Effector memory CD8-positive, alpha-beta T cell (primary cell): ENCODE measurements at regions not wholly inside any gene's neighbourhood (a gene's known extent, or its start where the extent isn't known, plus 50 kb on each side); places are given as distances from the start of the nearest gene placed in this dataset.
"Not testable (repeated sequence)": the region's sequence is repeated elsewhere in the genome, so short reads cannot be mapped to it uniquely, and the experiment has no call there.

Experiments used
- ATAC-seq: fragments of 150-1000 bp; cut with Tn5 transposase; replicated peaks from 2 replicates; pipeline ENCODE4 v1.10.0; 2021; ENCODE audit warnings: mild to moderate bottlenecking, moderate library complexity
- DNase-seq, 3 experiments: peaks; one replicate each; pipeline ENCODE4 v3.0.0; 2021
- H3K27ac Mint-ChIP-seq, 2 donors: one replicate each; pipeline ENCODE4 v1.8.0; 2022; ENCODE audit warnings: mild to moderate bottlenecking in 2 of 2, mixed read lengths in 2 of 2, moderate library complexity in 2 of 2
- H3K27me3 Mint-ChIP-seq, 2 donors: one replicate each; pipeline ENCODE4 v1.8.0; 2022; ENCODE audit warnings: mixed read lengths in 2 of 2
- H3K36me3 Mint-ChIP-seq: one replicate; pipeline ENCODE4 v1.8.0; 2022; ENCODE audit warnings: mild to moderate bottlenecking, moderate library complexity, mixed read lengths; ENCODE audit not compliant: insufficient read depth
- H3K4me1 Mint-ChIP-seq, 2 donors: one replicate each; pipeline ENCODE4 v1.8.0; 2022; ENCODE audit warnings: low read depth in 2 of 2, mixed read lengths in 2 of 2
- H3K4me3 Mint-ChIP-seq, 2 donors: one replicate each; pipeline ENCODE4 v1.8.0; 2022; ENCODE audit warnings: mild to moderate bottlenecking in 2 of 2, mixed read lengths in 2 of 2, moderate library complexity in 2 of 2
- H3K9me3 Mint-ChIP-seq, 2 donors: one replicate each; pipeline ENCODE4 v1.8.0; 2022; ENCODE audit warnings: mixed read lengths in 2 of 2

DNA sequence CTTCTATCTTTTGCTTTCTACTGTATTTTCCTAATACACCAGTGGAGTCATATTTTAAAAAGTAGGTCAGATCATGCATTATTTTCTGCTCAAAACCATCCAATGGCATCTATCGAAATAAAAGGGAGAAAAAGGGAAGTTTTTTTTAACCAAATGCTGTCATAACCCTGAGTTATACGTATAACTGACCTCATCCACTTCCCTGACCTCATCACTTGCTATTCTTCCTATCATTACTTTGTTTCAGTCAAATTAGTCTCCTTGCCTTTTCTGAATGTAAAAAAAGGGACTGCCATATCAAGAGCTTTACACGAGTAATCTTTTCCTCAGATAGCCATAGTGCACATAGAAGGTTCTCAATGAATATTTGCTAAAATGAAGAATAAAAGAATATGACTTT, 1383.6 kb downstream of the ZPLD1 start:
- H3K27ac Mint-ChIP-seq: no peak overlapping the region
- no peaks in the 10 kb centered on the region for H3K4me1 Mint-ChIP-seq
- DNase-seq (no peak), ATAC-seq (no peak)
- H3K27me3 Mint-ChIP-seq: no peaks in the 10 kb centered on the region
- H3K4me3 Mint-ChIP-seq: no peak overlapping the region
- peaks cover 0 to 2% of the 10 kb centered on the region in 2 donors for H3K9me3 Mint-ChIP-seq
- H3K36me3 Mint-ChIP-seq: no peaks in the 10 kb centered on the region

DNA sequence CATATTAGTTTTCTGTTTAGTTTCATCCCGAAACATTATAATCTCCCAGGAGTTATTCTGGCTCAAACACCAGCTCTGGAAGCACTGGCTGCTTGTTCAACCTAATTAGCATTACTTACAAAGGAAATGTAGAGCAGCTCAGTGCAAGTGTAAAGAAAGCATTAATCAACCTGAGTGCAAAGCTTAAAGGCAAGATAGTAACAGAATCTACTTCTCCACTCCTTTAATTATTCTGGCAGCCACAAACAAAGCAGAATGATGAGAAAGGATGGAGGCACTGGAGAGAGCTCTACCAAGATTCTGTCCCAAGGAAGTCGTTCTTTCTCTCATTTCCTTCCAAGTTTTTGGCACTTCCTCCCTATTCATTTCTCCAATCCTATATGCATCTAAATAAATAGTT, 1384.0 kb downstream of the ZPLD1 start:
- Mint-ChIP-seq H3K36me3 (no peaks in the 10 kb centered on the region), H3K9me3 (peaks cover 0 to 2% of the 10 kb centered on the region in 2 donors), H3K4me1 (no peaks in the 10 kb centered on the region), H3K4me3 (no peak overlapping the region), H3K27me3 (no peaks in the 10 kb centered on the region), H3K27ac (no peak overlapping the region)
- ATAC-seq (no peak), DNase-seq (no peak)

DNA sequence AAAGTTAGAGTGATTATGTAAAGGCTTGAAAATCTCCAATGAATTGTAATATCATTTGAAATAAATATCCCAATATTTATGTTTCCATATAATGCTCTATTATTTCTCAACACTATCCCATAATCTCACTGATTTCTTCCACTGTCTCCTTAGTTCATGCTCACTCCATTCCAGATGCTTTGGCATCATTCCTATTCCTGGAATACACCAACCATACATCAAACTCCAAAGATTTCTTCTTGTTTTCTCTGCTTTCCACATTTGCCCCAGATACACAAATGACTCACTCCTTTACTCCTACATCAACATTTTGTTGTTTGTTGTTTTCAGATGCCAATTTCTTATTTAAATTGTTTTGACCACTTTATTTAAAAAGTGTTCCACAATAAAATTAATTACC, 1390.8 kb downstream of the ZPLD1 start:
- DNase-seq: no peak
- Mint-ChIP-seq H3K36me3 (no peaks in the 10 kb centered on the region), H3K4me1 (no peaks in the 10 kb centered on the region), H3K27ac (no peak overlapping the region), H3K9me3 (peaks cover 6 to 9% of the 10 kb centered on the region in 2 donors), H3K4me3 (no peak overlapping the region), H3K27me3 (no peaks in the 10 kb centered on the region)
- no peak for ATAC-seq

DNA sequence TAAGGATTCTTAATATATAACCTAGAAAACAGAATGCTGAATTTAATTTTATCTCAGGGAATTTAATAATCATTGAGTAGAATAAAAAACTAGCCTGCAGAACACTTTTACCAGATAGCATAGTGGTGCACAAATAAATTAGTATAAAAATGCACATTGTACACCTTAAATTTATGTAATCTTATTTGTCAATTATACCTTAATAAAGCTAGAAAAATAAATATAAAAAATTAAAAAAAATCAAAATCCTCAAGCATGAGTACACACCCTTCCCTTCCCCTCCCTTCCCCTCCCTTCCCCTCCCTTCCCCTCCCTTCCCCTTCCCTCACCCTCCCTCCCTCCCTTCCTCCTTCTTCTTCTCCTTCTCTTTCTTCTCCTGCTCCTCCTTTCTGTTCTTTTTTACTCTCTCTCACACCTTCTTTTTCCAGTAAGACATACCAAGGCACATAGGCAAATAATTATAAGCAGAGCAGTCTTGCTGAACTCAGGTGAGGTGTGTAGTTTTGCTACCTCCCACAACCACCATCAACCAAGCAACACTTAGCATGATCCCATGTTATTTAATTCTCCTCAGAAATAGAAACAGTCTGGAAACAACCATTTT, 1395.0 kb downstream of the ZPLD1 start:
- DNase-seq (no peak), ATAC-seq (no peak)
- H3K4me3 Mint-ChIP-seq: no peak overlapping the region
- H3K9me3 Mint-ChIP-seq: peaks cover 4 to 14% of the 10 kb centered on the region in 2 donors
- no peak overlapping the region for H3K27ac Mint-ChIP-seq
- no peaks in the 10 kb centered on the region for H3K27me3 Mint-ChIP-seq
- no peaks in the 10 kb centered on the region for H3K4me1 Mint-ChIP-seq
- H3K36me3 Mint-ChIP-seq: no peaks in the 10 kb centered on the region

DNA sequence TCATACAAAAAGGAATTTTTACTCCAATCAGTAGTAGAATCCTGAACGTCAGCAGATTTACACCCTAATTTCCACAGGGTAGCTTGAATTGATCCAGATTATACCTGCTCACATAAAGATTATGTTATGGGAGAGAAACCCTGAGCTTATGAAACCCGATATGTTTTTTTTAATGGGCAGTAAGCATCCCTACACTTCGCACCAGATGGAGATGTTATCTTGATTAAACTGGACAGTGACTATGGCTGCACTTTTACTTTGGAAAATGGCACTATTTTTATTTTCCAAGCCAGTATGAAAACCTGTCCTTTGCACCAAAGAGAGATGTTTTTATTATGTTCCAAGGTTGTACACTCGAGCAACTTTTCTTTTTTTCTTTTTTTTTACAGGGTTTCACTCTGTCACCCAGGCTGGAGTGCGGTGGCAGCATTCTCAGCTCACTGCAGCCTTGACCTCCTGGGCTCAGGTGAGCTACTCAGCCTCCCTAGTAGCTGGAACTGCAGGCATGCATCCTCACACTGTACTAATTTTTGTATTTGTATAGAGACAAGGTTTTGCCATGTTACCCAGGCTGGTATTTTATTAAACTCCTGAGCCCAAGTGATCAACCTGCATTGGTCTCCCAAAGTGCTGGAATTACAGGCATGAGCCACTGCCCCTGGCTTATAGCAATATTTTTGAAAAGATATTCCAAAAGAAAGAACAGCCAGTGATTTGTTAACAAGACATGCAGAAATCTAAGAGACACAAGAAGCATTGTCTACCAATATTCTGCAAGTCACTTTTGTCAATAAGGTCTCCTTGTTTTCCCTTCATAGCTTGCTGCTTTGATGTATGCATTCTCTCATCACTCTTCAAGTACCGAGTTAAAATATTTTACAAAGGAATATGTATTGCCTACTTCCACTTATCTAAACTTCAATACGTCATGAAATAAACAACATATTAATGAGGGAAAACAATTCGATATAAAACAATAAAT, 1412.6 kb downstream of the ZPLD1 start:
- Mint-ChIP-seq H3K36me3 (no peaks in the 10 kb centered on the region), H3K9me3 (no peaks in the 10 kb centered on the region), H3K27me3 (no peaks in the 10 kb centered on the region), H3K4me3 (no peak overlapping the region), H3K4me1 (no peaks in the 10 kb centered on the region), H3K27ac (no peak overlapping the region)
- ATAC-seq: no peak
- DNase-seq: no peak

DNA sequence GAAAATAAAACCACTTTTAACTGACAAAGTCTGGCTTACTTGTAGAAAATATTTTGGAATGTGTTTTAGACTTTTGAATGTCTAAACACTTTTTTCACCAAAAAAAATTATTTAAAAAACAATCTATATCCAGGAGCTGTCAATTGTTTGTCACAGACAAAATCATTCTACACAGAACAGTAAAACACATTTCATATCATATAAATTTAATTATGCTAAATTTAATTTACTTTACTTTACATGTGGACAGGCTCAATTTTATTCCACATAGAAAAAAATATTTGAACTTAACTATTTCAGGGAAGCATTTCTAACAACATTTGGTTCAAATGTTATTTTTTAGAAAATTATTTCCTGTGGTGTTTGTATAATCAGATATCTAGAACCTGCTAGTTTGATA, 1417.0 kb downstream of the ZPLD1 start:
- no peak for ATAC-seq
- Mint-ChIP-seq H3K9me3 (peaks cover 0 to 2% of the 10 kb centered on the region in 2 donors), H3K4me1 (no peaks in the 10 kb centered on the region), H3K27me3 (no peaks in the 10 kb centered on the region), H3K4me3 (no peak overlapping the region), H3K27ac (no peak overlapping the region), H3K36me3 (no peaks in the 10 kb centered on the region)
- no peak for DNase-seq

DNA sequence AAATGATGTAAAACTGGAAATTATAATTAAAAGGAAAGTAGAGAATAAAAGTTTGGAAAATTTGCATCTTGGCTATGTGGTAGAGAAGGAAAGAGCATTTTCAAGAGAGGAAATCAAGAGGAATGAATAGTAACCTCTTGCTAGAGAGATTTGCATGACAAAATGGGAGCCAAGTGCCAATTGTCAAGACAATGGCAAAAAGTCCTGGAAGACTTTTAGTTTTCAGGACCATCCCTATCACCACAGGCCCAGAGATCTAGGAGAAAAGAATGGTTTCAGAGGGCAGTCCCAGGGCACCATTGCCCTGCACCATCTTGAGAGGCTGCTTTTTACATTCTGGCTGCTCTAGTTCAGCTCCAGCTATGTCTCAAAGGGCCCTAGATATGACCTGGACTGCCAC, 1427.6 kb downstream of the ZPLD1 start:
- Mint-ChIP-seq H3K4me3 (no peak overlapping the region), H3K36me3 (no peaks in the 10 kb centered on the region), H3K27ac (no peak overlapping the region), H3K4me1 (no peaks in the 10 kb centered on the region), H3K27me3 (no peaks in the 10 kb centered on the region), H3K9me3 (peaks cover 3 to 7% of the 10 kb centered on the region in 2 donors)
- no peak for DNase-seq
- ATAC-seq: no peak

DNA sequence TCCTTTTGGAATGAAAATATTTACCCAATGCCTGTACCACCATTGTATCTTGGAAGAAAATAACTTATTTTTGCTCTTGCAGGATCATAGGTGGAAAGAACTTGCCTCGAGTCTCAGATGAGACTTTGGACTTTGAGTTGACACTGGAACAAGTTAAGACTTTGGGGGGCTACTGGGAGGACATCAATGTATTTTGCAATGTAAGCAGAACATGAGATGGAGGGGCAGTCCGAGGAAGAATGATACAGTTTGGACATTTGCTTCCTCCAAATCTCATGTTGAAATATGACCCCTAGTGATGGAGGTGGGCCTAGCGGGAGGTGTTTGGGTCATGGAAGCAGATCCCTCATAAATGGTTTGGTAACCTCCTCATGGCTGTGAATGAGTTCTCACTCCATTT, 1428.6 kb downstream of the ZPLD1 start:
- peaks cover 3 to 14% of the 10 kb centered on the region in 2 donors for H3K9me3 Mint-ChIP-seq
- no peaks in the 10 kb centered on the region for H3K27me3 Mint-ChIP-seq
- no peak overlapping the region for H3K4me3 Mint-ChIP-seq
- no peak for ATAC-seq
- H3K4me1 Mint-ChIP-seq: no peaks in the 10 kb centered on the region
- no peaks in the 10 kb centered on the region for H3K36me3 Mint-ChIP-seq
- DNase-seq: no peak
- no peak overlapping the region for H3K27ac Mint-ChIP-seq

DNA sequence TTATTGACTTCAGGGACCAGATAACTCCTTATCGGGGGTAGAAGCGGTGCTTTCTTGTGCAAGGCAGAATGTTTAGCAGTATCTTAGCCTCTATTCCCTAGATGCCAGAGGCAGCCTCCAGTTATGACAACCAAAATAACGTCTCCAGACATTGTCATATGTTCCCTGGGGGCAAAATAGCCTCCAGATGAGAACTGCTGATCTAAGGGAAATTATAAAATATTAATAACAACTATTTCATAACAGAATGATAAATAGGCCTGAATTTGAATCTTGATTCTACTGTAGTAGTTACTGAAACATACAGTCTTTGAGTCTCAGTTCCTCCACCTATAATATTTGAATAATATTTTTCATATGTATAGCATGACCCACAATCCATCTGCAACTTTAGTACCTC, 1431.3 kb downstream of the ZPLD1 start:
- no peak overlapping the region for H3K27ac Mint-ChIP-seq
- no peak for ATAC-seq
- no peaks in the 10 kb centered on the region for H3K36me3 Mint-ChIP-seq
- no peaks in the 10 kb centered on the region for H3K27me3 Mint-ChIP-seq
- H3K4me1 Mint-ChIP-seq: no peaks in the 10 kb centered on the region
- H3K4me3 Mint-ChIP-seq: no peak overlapping the region
- H3K9me3 Mint-ChIP-seq: peaks cover 9 to 22% of the 10 kb centered on the region in 2 donors
- no peak for DNase-seq

DNA sequence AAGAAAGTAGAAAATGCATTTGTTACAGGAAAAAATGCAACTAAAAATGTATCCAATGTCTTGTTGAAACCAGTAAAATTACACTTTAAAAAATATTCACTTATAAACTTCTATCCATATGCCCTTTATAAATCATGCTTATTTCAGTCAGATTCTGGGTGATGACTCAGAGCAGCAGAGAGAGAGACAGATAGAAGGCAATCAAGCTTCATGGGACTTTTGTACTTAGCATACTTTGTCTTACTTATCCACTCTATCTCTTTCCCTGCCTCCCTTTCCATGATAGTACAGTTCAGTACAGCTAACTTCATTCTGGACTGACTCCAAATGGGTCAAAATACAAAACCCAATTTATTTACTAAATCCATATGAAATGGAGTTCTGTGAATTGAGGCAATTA, 1438.2 kb downstream of the ZPLD1 start:
- Mint-ChIP-seq H3K4me3 (no peak overlapping the region), H3K9me3 (peaks cover 6 to 11% of the 10 kb centered on the region in 2 donors), H3K4me1 (no peaks in the 10 kb centered on the region), H3K27me3 (no peaks in the 10 kb centered on the region), H3K36me3 (no peaks in the 10 kb centered on the region), H3K27ac (no peak overlapping the region)
- DNase-seq (no peak), ATAC-seq (no peak)

DNA sequence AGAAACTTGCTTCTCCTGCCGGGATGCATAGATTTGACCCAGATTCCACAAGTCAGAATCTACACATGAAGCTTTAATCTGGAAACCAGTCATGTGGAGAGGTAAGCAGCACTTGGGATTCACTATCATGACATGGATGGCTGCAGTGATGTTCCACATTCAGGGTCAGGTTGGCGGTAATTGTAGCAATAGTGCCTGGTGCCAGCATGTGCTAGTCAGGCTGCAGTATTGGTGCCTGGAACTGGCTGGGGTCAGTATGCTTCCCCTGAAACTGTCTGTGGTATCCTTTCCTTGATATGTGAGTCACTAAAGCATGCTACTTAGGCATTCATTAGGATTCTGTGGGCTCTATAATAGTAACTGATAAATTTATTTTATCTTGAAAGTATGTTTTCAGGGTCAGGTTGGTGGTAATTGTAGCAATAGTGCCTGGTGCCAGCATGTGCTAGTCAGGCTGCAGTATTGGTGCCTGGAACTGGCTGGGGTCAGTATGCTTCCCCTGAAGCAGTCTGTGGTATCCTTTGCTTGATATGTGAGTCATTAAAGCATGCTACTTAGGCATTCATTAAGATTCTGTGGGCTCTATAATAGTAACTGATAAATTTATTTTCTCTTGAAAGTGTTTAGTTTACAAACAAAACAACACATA, 1439.2 kb downstream of the ZPLD1 start:
- Mint-ChIP-seq H3K27me3 (no peaks in the 10 kb centered on the region), H3K9me3 (peaks cover 8 to 10% of the 10 kb centered on the region in 2 donors), H3K36me3 (no peaks in the 10 kb centered on the region), H3K4me1 (no peaks in the 10 kb centered on the region), H3K27ac (no peak overlapping the region), H3K4me3 (no peak overlapping the region)
- DNase-seq (no peak), ATAC-seq (no peak)

DNA sequence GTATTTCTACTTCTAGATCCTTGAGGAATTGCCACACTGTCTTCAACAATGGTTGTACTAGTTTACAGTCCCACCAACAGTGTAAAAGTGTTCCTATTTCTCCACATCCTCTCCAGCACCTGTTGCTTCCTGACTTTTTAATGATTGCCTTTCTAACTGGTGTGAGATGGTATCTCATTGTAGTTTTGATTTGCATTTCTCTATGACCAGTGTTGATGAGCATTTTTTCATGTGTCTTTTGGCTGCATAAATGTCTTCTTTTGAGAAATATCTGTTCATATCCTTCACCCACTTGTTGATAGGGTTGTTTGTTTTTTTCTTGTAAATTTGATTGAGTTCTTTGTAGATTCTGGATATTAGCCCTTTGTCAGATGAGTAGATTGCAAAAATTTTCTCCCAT, 1447.0 kb downstream of the ZPLD1 start:
- H3K36me3 Mint-ChIP-seq, H3K4me1 Mint-ChIP-seq, H3K27me3 Mint-ChIP-seq, H3K4me3 Mint-ChIP-seq, DNase-seq, H3K27ac Mint-ChIP-seq, ATAC-seq: not testable (repeated sequence)
- H3K9me3 Mint-ChIP-seq: peaks cover 8 to 17% of the 10 kb centered on the region in 2 donors

DNA sequence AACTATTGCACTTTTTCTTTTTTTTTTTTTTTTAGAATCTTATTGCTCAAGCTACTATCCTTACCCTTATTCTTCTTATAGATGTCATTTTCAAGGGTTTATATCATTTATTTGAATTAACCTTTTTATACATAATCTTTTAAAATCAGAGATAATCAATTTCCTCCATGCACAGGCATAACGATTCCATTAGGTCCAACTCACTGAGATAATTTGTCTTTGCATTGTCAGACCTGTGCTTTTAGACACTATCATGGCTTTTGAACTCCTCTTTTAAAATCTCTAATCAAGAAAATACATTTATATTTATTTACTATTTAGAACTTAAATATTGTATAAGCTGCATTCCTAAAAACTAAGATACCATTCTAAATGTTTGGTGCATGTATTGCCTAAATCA, 1454.9 kb downstream of the ZPLD1 start:
- no peaks in the 10 kb centered on the region for H3K27me3 Mint-ChIP-seq
- no peaks in the 10 kb centered on the region for H3K9me3 Mint-ChIP-seq
- no peak overlapping the region for H3K27ac Mint-ChIP-seq
- no peaks in the 10 kb centered on the region for H3K4me1 Mint-ChIP-seq
- H3K4me3 Mint-ChIP-seq: no peak overlapping the region
- DNase-seq: no peak
- H3K36me3 Mint-ChIP-seq: no peaks in the 10 kb centered on the region
- no peak for ATAC-seq
